ENCODE measurements at regions not wholly inside any gene's neighbourhood (a gene's known extent, or its start where the extent isn't known, plus 50 kb on each side); places are given as distances from the start of the nearest gene placed in this dataset.
"Not testable (repeated sequence)": the region's sequence is repeated elsewhere in the genome, so short reads cannot be mapped to it uniquely, and the experiment has no call there.

DNA sequence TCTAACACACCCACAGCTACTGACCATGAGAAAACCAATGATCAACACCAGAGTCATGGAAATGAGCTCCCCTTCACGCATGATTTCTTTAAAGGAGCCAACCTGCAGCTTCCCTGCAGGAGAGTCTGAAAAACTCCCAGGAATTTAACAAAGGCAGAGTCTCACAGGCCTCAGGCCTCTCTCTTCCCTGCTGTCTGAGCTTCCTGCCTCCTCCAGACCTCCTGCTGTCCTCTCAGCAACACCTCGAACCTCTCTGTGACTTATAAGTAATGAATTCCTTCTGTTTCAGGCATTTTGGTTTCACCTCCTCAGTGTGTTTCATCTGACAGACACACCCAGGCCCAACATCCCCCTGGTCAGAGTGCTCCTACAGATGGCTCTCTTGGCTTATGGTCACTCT is 1044.4 kb downstream of the UQCRFS1 start:
- no peak for DNase-seq

DNA sequence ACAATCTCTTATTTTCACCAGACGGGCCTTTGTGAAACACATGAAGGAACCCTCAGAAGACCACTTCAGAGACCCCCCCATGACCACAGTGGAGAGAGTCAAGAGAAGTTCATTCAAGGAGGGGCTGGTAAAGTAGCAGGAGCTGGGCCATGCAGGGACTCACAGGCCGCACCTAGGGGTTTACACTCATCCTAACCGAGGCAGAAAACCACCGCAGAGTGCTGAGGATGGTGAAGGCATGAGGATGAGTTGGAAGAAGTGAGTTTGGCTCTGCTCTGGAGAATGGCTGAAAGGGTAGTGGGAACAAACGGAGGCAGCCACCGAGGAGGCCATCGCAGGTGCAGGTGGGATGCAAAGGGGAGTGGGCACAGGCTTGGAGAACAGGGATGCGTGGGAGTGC is 1046.9 kb downstream of the UQCRFS1 start:
- DNase-seq, result no peak

DNA sequence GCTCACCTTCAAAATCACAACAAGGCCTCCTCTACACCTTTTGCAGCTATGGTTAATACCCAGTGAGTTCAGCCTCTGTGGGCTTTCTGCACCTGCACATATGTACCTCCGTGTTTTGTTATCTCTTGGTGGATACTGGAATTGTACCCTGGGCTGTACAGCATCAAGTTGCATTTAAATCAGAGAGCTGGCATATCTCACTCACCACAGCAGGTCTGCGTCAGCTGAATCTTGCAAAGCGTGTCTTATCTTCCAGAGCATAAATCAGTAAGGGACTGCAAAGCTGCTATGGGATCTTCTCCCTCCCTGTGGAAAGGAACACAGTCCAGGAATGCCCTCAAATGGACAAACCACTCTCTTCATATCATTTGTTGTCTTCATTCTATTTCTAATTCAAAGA is 1048.7 kb downstream of the UQCRFS1 start:
- DNase-seq, result no peak

DNA sequence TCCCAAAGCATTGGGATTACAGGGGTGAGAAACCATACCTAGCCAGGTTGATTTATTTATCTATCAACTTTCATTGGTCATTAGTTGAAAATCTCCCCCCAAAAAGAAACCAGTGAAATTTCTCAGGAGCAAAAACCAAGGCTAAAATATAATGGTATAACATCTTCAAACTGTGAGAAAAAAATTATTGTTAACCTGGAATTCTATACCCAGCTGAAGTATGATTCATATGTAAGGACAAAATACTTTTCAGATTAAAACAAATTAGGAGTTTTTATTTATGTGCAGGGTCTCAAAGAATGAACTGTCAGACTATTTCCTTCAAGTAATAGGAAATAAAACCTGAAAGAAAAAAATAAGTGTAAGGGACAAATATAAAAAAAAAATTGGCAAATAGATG is 1053.9 kb downstream of the UQCRFS1 start:
- DNase-seq, result no peak

DNA sequence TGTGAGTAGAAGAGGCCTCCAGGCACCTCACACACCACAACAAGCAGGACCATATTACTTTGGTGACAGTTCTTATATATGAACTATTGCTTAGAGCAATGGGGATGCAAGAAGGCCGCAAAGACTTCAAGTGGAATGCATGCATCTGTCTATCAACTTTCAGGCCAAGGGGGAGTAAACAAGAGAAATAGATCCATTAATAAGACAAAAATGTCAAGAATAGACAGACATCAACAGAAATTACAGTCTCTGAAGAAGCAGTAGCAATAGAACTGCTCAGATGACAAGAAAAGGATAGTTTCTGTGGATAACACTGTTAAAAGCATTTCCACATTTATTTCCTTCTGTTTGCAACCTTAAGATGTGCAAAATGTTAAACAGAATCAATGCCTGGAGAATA is 1057.7 kb downstream of the UQCRFS1 start:
- no peak for DNase-seq

DNA sequence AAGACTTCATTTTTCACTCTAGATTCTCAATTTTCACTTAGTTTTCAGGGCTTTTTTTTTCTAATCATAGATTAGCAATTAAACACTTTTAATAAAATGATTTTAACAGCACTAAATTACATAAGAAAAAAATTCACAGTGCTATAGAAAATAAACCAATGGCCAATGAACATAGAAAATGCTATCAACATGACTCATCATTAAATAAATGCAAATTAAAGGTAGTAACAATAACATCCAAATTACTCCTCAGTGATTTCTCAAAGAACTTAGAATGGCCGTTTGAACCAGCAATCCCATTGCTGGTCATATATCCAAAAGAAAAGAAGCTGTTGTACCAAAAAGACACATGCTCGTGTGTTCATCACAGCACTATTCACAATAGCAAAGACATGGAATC is 1058.9 kb downstream of the UQCRFS1 start:
- DNase-seq, result no peak

DNA sequence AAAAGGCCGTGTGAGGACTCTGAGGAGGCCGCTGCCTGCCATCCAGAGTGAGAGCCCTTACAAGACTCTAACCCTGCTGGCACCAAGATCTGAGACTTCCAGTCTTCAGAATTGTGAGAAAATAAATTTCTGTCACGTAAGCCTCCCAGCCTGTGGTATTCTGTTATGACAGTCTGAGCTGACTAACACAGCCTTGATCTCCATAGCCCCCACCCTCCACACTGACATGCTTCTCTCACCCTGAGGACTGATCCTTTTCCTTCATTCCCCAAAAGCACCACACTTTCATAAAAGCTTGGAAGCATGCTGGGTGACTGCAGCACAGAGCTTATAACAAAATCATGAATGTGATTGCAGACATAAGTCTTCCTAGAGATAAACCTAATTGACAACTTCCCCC is 1059.8 kb downstream of the UQCRFS1 start:
- no peak for DNase-seq

DNA sequence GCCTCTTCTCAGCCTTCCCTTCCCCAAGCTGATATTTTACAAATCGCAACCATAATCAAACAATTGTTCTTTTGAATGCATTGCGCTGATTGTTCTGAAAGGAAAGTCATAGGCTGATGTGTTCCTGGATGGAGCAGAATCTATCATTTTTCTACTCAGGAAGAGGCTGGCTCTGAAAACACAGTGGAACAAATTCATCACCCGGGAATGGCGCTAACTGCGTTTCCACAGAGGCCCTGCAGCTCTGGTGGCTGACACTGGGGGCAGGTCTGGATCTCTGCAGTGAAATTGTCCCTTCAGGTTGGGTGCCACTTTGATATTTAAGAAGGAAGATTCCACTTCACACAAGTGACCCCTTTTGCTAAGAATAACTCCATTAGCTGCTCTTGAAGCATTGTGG is 1060.8 kb downstream of the UQCRFS1 start:
- no peak for DNase-seq

DNA sequence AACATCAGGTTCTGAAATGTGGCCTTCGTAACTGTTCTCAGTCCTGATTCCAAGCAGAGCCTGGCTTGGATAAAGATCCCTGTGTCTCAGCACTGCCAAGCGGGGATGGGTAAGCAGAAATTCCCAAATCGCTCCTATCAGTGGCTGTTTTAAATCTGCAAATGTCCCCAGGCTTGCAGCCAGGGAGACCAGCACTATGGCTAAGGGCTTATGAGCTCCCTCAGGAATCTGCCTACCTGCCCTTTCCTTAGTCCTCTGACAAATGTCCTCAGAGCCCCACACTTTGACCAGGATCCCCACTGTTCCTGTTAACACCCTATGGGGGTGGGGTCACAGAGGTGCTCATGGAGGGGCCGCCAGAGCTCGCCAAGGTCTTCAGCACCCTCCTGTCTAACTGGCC is 1062.8 kb downstream of the UQCRFS1 start:
- no peak for DNase-seq

DNA sequence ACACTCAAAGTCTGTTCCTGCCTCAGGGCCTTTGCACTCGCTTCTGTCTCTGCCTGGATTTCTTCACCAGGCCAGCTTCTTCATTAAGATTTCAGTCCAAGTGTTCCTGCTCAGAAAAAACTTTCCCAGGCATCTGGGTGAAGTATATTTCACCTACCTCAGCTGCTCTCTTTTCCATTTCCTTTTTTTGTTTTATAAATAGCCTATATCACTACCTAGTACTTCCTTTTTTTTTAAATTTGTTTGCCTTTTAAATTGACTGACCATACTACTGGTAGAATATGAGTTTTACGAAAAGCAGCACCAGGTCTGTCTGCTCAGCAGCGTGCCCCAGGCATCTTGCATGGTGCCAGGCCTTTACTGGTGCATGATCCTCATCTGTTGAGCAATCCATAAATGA is 1064.4 kb downstream of the UQCRFS1 start:
- DNase-seq, result no peak

DNA sequence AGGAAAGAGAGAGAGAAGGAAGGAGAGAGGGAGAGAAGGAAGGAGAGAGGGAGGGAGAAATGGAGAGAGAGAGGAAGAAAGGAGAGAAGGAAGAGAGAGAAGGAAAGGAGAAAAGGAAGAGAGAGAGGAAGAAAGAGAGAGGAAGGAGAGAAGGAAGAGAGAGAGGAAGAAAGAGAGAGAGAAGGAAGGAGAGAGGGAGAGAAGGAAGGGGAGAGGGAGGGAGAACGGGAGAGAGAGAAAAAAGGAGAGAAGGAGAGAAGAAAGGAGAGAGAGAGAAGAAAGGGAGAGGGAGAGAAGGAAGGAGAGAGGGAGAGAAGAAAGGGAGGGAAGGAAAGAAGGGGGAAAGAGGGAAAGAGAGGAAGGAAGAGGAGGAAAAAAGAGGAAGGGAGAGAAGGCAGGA is 1070.7 kb downstream of the UQCRFS1 start:
- no peak for DNase-seq

DNA sequence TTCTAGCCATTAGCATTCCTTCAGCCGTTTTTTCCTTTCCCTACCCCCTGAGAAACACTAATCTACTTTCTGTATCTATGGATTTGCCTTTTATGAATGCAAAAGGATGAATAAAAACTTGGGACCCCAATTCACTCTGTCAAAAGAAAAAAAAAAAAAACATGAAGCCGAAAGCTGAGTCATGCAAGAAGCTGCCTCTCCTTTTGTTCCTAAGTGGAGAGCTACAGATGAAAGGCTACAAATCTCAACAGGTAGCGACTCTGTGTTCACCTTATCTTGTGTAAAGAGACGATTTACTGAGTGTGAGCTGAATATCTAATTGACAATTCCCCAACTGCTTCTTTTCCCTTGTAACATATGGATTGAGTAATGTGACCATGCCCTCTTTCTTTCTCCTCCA is 1072.8 kb downstream of the UQCRFS1 start:
- no peak for DNase-seq

DNA sequence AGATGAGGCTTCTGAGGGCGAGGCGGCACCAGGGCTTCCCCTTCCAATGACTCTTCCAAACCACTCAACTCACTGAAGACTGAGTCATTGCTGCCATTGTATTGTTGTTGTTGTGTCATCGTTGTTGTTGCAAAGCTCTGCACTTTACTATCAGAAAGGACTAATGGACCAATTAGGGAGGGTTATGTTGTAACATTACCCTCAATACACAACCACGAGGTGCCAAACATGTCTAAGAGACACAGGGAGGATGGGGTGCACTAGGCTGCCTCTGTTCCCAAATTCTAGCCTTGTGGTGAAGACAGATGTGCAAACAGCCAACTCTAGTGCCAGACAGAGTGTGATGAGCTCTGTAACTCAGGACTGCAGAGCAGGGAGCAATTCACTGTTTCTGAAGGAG is 1075.2 kb downstream of the UQCRFS1 start:
- DNase-seq, result no peak

DNA sequence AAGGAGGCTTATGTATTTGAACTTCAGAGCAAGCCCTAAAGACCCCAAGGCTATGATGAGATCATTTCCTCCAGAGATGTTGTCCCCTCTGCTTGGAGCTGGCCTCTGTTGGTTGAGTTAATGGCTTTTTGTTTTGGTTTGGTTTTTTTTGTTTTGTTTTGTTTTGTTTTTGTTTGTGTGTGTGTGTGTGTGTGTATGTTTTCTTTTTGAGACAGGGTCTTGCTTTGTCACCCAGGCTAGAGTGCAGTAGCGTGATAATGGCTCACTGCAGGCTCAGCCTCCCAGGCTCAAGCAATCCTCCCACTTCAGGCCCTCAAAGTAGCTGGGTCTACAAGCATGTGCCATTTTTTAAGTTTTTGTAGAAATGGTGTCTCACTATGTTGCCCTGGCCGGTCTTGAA is 1076.2 kb downstream of the UQCRFS1 start:
- no peak for DNase-seq

DNA sequence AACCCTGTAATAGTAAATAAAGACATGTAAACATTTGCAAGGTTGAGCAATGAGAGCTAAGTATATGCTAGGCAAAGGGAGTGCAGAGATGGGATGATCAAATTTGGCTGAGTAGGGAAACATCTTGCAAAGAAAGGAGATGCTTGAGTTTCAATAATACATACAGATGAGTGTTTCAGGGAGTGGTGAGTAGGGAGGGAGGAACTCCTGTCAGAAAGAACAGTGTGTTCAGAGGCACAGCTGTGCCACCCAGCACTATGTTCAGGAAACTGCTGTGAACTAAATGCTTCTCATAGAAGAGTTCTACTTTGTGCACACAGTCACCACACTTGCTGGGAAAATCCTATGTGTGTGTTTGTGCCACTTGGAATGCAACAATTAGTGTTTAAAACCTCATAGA is 1077.1 kb downstream of the UQCRFS1 start:
- DNase-seq, result no peak

DNA sequence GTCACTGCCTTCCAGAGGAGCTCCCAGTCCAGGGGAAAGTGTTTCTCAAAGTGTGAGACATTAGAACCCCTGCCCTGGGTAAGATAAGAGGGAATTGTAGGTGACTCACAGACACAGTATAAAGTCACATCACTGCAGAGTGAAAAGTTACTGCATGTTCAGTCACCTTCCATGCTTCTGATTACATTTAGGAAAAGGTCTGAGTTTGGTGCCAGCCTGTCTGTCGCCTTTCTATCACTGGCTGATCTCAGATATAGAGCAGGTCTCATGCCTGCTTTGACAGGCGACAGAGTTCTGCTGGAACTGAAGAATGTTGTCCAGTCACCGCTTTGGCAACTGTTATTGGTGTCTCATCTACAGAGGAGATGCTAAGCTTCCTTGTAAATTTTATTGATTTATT is 1078.6 kb downstream of the UQCRFS1 start:
- DNase-seq, result no peak

DNA sequence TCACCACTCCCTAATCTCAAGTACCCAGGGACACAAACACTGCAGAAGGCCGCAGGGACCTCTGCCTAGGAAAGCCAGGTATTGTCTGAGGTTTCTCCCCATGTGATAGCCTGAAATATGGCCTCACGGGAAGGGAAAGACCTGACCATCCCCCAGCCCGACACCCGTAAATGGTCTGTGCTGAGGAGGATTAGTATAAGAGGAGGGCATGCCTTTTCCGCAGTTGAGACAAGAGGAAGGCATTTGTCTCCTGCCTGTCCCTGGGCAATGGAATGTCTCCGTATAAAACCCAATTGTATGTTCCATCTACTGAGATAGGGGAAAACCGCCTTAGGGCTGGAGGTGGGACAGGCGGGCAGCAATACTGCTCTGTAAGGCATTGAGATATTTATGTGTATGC is 1082.1 kb downstream of the UQCRFS1 start:
- not testable (repeated sequence) for DNase-seq

DNA sequence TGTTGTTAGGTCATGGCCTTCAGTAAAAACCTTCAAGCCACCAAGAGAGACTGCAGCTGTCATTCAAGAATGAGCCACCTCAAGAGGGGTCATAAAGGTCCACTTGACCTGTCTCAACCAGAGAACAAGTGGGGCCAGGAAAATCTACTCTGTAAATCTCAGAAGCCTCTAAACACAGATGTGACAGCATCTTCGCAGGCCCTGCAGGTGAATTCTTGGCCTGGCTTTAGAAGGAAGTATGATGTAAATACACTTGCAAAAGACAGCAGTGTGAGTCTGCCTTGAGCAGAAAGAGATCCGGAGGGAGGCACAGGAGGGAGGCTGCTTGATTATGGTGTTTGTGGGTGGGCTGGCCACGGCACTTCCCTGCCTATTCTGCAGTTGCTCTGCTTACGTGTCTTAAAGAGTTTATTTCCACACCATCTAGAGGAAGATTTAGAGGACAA is 1082.9 kb downstream of the UQCRFS1 start:
- DNase-seq, result no peak

DNA sequence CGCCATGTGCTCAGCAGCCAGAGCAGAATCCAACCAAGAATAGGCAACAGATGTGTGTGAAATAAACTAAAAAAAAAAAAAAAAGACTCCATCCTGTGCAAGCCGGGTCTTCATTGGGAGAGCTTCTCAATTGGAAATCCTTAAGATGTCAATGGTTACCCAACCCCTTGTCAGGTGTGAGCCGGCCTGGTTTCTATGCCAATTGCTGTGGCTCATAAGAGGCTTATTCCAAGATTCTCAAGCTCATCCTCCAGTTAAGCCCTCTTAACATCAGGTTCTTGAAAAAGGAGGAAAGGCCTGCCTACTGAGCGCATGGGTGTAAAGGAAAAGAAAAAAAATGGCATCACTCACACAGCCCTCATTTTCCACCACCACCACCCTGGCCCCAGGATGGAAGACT is 1084.6 kb downstream of the UQCRFS1 start:
- no peak for DNase-seq

DNA sequence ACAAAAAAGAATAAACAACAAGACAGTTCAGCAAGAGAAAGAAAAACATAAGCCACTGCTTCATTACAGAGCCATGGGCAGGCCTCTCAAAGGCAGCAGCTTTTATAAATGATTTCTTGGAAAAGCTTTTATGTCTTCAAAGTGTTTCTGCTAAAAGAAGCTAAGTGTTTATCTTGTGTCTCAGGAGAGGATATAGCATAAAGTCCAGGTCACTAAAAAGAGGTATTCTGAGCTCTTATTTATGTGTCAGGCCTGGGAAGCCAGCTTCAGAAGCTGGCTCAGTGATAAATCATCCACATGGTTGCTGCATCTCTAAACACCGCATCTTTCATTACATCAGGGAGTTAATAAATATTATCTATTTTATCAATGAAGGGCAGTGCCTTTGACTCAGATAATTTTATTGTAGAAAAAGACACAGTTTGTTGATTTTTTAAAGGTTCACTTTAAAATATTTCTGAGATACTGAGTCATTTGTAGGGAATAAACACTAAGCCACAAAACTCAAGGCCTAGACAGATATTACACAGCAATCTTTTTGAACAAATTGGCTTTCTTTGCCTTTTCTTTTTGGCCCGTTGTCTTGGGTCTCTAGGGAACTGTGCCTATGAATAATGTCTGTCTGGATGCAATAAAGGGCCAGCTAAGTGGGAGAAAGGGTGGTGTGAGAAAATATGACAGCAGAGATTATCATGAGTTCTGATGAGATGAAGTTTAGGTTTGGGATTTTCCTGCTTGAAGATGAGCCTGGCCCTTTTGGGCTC is 1086.6 kb downstream of the UQCRFS1 start:
- no peak for DNase-seq

DNA sequence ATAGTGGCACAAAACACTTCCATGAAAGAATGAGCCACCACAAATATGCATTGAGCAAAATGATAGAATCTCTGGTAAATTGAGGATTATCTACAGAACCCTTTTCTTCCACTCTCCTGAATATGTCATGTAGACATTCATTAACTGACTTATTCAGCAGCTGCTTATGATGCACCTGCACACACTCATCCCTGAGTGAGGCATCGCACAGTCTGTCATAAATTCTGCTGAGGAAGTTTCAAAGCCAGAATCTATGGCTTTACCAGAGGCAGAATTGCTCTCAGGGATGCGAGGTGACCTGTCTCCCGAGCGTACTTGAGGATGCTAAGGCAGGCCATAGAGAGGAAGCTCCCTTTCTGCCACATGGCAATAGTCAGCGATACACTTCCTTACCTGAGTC is 1090.2 kb downstream of the UQCRFS1 start:
- DNase-seq, result no peak

DNA sequence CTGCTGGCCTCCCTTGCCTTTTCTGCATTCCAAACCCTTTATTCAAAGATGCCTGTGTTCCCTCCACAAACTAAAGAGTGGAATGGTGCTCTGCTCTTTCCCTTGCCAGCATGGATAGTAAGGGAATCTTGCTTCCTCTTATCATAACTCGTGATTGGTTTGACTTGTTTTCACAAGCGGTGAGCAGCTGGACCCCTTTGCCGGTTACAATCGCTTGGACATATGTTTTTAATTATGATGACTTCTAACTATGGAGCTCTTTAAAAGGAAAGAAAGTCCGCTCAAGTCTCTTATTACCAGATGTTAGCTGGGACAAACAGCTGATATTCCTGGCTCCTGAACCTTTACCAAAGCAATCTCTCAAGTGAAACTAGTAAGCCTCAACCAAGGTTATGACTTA is 1094.7 kb downstream of the UQCRFS1 start:
- no peak for DNase-seq

DNA sequence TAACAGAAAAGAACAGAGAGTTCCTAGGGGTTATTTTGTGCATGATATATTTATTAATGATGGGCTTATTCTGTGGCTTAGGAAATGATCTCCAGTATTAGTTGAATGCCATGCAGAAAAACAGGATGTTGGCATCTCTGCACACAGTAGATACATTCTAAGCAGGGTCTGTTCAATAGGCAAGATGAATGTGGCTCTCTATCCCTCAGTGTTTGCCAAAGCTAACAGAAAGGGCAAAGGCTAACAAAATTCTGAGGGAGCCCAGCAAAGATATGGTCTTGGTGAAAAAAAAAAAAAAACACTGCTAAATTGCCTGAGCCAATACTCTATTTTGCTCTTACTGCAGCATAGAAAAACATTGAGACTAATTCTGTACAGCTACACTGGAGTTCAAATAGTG is 1095.8 kb downstream of the UQCRFS1 start:
- DNase-seq, result no peak

DNA sequence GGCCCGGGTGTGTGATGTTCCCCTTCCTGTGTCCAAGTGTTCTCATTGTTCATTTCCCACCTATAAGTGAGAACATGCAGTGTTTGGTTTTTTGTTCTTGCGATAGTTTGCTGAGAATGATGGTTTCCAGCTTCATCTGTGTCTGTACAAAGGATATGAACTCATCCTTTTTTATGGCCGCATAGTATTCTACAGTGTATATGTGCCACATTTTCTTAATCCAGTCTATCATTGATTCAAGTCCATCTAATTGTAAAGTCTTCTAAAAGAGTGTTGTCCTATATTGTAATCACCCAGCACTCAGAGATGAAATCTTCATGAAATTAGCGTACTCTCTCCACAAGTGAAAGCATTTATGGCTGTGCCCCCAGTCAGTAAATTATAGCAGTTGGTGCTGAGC is 1096.6 kb downstream of the UQCRFS1 start:
- DNase-seq, result not testable (repeated sequence)

DNA sequence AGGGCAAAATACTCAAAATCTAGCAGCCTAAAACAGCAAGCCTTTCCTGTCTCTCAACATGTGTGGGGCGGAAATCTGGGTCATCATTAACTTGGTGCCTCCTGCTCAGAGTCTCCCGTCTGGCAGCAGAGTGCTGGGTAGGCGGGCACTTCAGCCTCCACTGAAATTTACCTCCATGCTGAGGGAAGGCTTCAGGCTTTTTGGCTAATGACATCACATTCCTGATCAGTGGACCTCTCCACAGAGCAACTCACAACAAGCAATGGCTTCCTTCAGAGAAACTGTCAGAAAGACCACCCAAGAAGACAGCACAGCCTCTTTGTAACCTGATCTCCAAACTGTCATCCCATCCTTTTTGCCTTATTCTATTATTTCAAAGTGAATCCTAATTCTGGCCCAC is 1109.0 kb downstream of the UQCRFS1 start:
- DNase-seq, result no peak

Measured in cortex of kidney (tissue), 1 donor.